Heart left ventricle (tissue), 13 donors: ENCODE measurements at regions not wholly inside any gene's neighbourhood (a gene's known extent, or its start where the extent isn't known, plus 50 kb on each side); places are given as distances from the start of the nearest gene placed in this dataset.

ENCODE experiments used
- CTCF ChIP-seq, 12 donors: fragments of 200-600 bp; sonication (generic) in 4 of 12; IDR thresholded peaks; one replicate each; pipeline versions ENCODE4 v1.5.0 to v1.8.0; 2018 to 2022; ENCODE audit warnings: antibody characterized with exemption in 12 of 12, mild to moderate bottlenecking in 5 of 12
- POLR2A ChIP-seq, 2 donors: fragments of 450-650 bp; IDR thresholded peaks; one replicate each; pipeline ENCODE4 v1.6.1; 2017; ENCODE audit warnings: antibody characterized with exemption in 2 of 2, mild to moderate bottlenecking in 2 of 2, moderate library complexity in 2 of 2
- donor health status: ischemic (EF 13 %, LVEDD 7.1; RV severe dilation, severe dysfunction).
- donor health status: DM: no; HTN: yes; CAD: no.
- donor health status: DM: no; HTN: no; CAD: no.
- donor health status: ischemic (EF 25% LVEDD 6.9; RV normal size, moderate dysfunction).
- donor health status: ischemic (EF 25% LVEDD 5.7; RV mildly dilated, moderate dysfunction).
- donor health status: ischemic (EF 35%, LVEDD 5.7; RV mildly dilated, moderate dysfunction).
- donor health status: nonischemic (EF 11% LVEDD 7.7; RV severe dilation, severe dysfunction).
- donor health status: DM: yes; HTN: yes; CAD: no.
- donor health status: PGD.
- donor health status: ischemic (EF 29% LVEDD 5.4; RV normal size, mild dysfunction).
- donor health status: nonischemic (EF 23%, LVEDD 6.1; RV moderate dilation, normal function).

GRCh38 chr2:107303964-107304363, 418.0 kb upstream of the ST6GAL2 start:
- TF ChIP-seq CTCF (IDR thresholded peaks at IDR 0.05) (no peak), POLR2A (IDR thresholded peaks at IDR 0.05) (no peak)
